Ovary (tissue), 3 donors: ENCODE measurements at regions not wholly inside any gene's neighbourhood (a gene's known extent, or its start where the extent isn't known, plus 50 kb on each side); places are given as distances from the start of the nearest gene placed in this dataset.

Experiments used
- EP300 ChIP-seq: sonication (generic); formaldehyde crosslinking; IDR thresholded peaks from one replicate; pipeline ENCODE4 v1.6.1; 2017; ENCODE audit warnings: antibody characterized with exemption
- POLR2A ChIP-seq: fragments of 450-650 bp; IDR thresholded peaks from one replicate; pipeline ENCODE4 v1.6.1; 2017; ENCODE audit warnings: antibody characterized with exemption, mild to moderate bottlenecking, moderate library complexity
- TF ChIP-seq, protein P1 (sequence below), 3 donors: fragments of 450-650 bp in 2 of 3; fragments of 200-600 bp in 1 of 3; IDR thresholded peaks; one replicate each; pipeline versions ENCODE4 v1.5.1 to v1.8.0; 2016 to 2022; ENCODE audit warnings: antibody characterized with exemption in 3 of 3, mild to moderate bottlenecking in 1 of 3
- donor health status: DM: no; HTN: no; CAD: no.

DNA sequence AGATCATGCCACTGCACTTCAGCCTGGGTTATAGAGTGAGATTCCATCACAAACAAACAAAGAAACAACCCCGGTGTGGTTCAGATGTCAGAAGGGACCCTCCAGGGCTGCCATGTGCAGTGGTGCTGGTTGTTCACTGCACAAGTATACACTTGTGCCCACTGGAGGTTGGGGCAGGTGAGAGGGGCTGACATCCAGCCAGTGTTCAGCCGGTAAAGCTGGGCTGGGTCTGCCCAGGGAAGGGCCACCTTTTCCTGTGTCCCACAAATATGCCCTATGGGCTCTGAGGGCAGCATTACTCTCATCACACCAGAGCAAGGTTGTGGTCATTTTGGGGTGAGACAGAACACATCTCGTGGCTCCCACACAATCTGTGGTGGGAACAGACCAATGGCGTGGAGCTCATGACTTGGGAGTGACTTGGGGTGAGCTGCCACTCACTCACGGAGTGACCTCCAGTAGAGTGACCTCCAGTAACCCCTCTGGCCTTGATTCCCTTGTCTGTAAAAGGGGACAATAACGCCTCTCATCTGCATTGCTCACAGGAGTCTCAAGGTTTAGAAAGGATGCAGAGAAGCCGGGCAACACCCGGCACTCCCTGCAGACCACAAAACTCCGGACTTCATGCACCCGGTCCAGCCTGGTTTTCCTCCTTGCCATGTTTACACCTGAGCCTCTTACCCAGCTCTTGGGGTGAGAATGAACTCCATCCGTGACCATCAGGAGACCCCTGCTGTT lies 69.0 kb upstream of the VRK1 start:
- no peak for TF ChIP-seq POLR2A
- TF ChIP-seq, protein P1, sequence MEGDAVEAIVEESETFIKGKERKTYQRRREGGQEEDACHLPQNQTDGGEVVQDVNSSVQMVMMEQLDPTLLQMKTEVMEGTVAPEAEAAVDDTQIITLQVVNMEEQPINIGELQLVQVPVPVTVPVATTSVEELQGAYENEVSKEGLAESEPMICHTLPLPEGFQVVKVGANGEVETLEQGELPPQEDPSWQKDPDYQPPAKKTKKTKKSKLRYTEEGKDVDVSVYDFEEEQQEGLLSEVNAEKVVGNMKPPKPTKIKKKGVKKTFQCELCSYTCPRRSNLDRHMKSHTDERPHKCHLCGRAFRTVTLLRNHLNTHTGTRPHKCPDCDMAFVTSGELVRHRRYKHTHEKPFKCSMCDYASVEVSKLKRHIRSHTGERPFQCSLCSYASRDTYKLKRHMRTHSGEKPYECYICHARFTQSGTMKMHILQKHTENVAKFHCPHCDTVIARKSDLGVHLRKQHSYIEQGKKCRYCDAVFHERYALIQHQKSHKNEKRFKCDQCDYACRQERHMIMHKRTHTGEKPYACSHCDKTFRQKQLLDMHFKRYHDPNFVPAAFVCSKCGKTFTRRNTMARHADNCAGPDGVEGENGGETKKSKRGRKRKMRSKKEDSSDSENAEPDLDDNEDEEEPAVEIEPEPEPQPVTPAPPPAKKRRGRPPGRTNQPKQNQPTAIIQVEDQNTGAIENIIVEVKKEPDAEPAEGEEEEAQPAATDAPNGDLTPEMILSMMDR (IDR thresholded peaks at IDR 0.05) = no peak
- no peak for TF ChIP-seq EP300
